Activated CD4-positive, alpha-beta T cell treated with anti-CD3 and anti-CD28 coated beads, Interleukin-2, Interleukin-6, amounts not matched to agents 100 ng/mL and 50 ng/mL, durations not matched to agents 16 hours and 8 hours (primary cell): ENCODE measurements at regions not wholly inside any gene's neighbourhood (a gene's known extent, or its start where the extent isn't known, plus 50 kb on each side); places are given as distances from the start of the nearest gene placed in this dataset.

Source experiments
- DNase-seq: peaks from one replicate; pipeline ENCODE4 v3.0.0-alpha.2; 2020

GRCh38 chr18:45350404-45351156, 264.7 kb upstream of the SLC14A2 start:
- no peak for DNase-seq

- DNase-seq: no peak
Observed at GRCh38 chr18:45352874-45353273, 262.4 kb upstream of the SLC14A2 start.

GRCh38 chr18:45353530-45353929, 261.7 kb upstream of the SLC14A2 start:
- no peak for DNase-seq

DNA sequence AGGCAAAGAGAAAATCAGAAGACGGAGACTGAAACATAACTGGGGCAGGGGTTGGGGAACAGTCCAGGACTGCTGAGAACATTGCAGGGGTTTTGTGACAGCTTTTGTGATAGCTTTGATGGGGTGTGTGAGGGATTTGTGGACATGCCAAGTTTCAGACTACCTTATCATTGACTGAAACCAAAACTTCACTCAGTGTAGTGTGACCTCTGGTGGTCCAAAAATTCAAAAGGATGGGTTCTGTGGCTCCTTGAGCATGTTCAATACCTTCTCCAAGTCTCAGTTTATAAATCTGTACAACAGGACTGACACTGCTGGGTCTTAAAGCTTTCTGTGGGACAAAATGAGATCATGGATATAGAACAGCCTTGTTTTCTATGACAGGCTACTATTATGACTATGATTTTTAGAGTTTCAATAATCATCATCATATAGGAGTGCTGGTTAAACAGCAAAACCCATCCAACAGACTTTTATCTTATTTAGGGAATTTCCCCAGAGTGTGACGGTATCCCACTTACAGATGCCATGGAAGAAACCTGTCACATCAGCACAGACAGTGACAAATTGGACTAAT, 259.2 kb upstream of the SLC14A2 start:
- no peak for DNase-seq

GRCh38 chr18:45357686-45358470, 257.4 kb upstream of the SLC14A2 start:
- DNase-seq: no peak

DNA sequence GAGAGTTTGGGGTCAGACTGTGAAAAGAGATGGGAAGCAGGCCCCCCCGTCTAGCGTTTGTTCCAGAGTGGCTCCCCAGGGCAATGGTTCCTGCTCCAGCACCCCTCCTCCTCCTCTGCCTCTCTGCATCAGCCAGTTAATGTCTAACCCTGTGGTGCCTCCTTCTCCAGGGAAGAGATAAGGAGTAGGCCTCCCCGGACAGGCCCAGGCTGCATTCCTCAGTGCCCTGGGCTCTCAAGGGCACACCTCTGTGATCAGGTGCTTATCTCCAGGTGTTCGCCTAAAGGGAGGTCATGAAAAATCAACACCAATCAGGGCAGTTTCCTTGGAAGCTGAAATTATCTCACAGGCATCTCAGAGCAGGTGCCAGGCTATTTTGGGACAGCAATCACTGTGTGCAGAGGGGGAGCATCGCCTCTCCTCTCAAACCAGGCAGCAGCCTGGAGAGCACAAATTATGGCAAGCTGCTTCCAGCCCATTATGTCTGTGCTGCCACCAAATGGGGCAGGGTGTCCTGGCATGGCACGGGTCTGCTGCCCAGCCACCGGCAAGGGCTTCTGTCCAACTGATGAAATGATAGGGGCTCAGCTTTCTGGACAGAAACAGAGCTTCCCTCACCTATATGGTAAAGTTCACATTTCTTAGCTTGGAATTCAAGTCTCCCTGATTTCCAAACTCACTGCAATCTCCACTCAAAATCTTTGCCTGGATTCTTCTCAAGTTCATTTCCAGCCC, 255.8 kb upstream of the SLC14A2 start:
- no peak for DNase-seq

- no peak for DNase-seq
Observed at GRCh38 chr18:45361125-45361851, 254.0 kb upstream of the SLC14A2 start.

- DNase-seq: no peak
Observed at GRCh38 chr18:45363196-45363595, 252.1 kb upstream of the SLC14A2 start.

GRCh38 chr18:45365835-45366234, 249.4 kb upstream of the SLC14A2 start:
- no peak for DNase-seq

DNA sequence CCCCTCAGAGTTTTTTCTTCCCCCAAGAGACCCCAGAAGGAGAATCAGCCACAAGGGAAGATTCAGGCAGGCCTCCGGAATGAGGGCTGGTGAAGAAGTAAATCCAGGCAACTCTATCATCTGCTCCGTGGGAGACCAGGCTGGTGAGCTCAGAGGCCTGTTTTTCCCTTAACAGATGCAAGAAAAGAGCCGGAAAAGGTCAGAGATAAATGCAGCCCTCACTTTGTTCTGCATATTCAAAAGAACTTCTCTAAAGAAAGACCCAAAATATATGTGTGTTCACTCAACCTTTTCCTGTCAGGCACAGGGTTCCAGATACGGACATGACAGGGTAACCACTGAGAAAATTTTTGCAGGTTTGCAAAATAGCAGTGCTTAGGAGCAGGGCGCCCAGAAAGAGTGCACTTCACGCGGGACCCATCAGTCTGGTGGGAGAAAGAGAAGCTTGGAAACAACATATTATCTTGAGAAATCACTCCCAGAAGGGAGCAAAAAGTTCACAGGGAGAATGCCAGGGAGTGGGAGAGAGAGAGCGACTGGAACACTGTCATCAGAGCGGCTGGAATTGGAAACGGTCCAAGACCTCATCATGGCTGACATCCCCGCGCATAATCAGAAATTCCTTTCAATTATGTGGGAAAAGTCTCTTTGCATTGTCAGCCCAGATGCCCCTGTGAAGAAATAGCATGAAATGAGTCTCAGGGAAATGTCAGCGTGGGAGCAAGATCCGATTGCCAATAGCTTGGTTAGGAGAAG, 244.8 kb upstream of the SLC14A2 start:
- no peak for DNase-seq

- DNase-seq: no peak
Observed at GRCh38 chr18:45373286-45373880, 241.9 kb upstream of the SLC14A2 start.

DNA sequence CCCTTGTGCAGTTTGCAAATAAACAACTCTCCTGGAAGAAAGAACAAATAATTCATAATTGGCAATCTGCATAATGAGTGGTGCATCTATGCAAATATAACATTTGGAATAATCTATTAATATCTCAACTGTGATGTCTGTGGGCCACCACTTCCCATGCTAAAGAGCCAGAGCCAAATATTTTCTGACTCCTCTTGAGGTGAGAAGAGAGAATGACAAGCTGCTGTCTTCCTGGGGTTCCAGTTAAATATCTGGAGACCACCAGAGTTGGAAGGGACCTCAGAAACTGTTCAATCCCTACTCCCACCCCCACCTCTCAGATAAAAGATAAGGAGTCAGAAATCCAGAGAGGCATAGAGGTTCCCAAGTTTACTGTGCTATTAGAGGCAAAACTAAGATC, 241.0 kb upstream of the SLC14A2 start:
- no peak for DNase-seq

- no peak for DNase-seq
Observed at GRCh38 chr18:45374878-45375630, 240.2 kb upstream of the SLC14A2 start.

DNA sequence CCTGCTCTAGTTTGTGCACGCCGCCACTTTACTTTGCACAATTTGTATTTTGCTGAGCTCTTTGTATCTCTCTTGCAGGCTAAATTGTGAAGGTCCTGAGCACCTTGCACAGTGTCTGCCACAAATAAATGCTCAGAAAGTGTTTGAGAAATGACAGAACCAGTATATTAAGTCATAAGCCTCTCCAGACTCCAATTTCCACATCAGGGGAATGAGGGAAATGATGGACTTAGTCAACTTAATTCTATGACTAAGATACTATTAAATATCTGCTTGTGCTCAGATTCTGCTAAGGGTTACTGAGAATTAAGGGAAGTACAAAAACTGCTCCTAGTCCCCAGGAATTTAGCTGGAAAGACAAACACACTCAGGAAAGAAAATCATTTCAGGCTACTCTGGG, 239.1 kb upstream of the SLC14A2 start:
- DNase-seq: no peak

- no peak for DNase-seq
Observed at GRCh38 chr18:45378308-45378707, 237.0 kb upstream of the SLC14A2 start.

DNA sequence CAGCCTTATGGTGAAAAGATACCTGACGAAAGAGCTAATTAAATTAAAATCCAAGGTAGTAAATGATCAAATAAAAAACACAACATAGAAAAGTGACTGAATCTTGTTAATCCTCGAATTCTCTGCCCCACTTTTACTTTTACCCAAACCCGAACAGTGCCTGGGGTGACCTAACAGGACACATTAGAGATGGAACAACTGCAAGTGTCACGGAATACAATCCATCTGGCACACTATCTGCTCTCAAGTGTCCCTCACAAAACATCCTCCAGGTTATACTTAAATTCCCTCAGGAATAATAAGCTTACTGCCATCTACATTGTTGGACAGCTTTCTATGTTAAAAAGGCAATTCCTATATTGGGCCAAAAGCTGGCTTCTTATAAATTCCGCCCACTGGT, 236.3 kb upstream of the SLC14A2 start:
- DNase-seq: no peak

- DNase-seq: peak; percentile 7
Observed at GRCh38 chr18:45379903-45380302, 235.4 kb upstream of the SLC14A2 start.

GRCh38 chr18:45381282-45381681, 234.0 kb upstream of the SLC14A2 start:
- no peak for DNase-seq

DNA sequence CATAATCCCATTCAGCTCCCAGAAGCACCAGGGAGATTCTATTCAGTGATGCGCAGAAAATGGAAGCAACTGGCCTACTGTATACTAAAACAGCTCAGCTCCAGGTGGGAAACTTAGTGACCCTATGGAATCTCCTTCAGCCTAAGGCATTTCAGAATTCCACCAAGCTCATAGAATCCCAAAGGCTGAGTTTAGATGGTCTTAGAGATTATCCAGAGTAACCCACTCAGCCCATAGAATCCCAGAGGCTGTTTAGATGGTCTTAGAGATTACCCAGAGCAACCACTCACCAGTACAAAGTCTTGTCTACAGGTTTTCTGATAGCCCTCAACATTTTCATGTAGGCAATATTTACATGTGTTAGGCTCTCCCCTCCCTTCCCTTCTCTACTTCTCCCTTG, 232.0 kb upstream of the SLC14A2 start:
- no peak for DNase-seq

DNA sequence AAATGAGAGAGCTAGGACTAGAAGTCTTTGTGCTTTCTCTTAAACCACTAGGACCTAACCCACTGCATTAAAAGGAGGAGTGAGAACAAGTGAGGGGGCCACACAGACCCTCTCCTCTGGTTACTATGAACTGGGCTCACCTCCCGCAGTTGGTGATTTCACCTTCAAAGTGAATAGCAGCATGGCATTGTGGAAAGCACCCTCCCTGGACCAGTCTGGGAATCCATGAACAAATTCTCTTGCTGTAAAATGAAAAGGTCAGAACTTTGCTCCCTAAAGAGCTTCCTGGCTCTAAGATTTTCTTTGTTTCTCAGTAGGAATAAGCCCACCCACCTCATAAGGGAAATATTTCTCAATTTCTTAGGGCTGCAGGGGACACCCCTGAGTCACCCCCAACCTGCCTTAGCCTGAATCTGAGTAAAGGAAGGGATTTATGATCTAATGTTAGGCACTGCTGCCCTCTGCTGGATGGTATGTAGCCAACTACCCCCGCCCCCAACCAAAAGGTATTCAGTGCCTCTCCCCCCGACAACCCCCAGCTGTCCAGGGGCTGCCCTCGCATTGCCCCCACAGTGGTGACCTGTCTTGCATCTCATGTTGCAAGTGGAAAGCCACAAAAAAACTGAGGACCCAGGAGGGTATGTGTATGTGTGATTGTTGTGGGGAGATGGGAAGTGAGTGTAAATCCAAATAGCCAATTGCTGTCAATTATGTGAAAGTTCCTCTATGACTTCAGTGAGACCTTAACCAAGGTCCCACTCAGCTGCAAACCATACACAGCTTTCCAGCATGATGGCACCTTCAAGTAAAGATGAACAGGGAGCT, 230.9 kb upstream of the SLC14A2 start:
- DNase-seq: peak; percentile 67
